H1 (cell line): ENCODE measurements at regions not wholly inside any gene's neighbourhood (a gene's known extent, or its start where the extent isn't known, plus 50 kb on each side); places are given as distances from the start of the nearest gene placed in this dataset.

Source experiments
- CTCF ChIA-PET: fragments of 300-600 bp; sonication (Branson Sonifier 250); formaldehyde crosslinking; loops from one replicate; lab custom pipeline; 2021; ENCODE audit not compliant: partially characterized antibody; lab: Charles Lee
- POLR2A ChIA-PET: fragments of 300-600 bp; sonication (Branson Sonifier 250); formaldehyde crosslinking; loops from one replicate; lab custom pipeline; 2021; ENCODE audit warnings: inconsistent platforms; ENCODE audit not compliant: partially characterized antibody; lab: Charles Lee
- DNase-seq, 2 experiments: peaks; one replicate each; pipeline versions ENCODE4 v3.0.0 to v3.0.0-alpha.2; 2010 to 2022; ENCODE audit warnings: low spot score in 2 of 2, low read depth in 1 of 2, mixed read lengths in 1 of 2
- FAIRE-seq: peaks from 2 replicates; lab custom pipeline; 2011; peaks lifted over from hg19 to GRCh38; lab: Jason Lieb, UNC
- H2AFZ ChIP-seq: 2 replicates; pipeline ENCODE4 v1.8.1; 2012; ENCODE audit warnings: low read length, inconsistent platforms
- H2AK5ac ChIP-seq: 2 replicates; pipeline ENCODE4 v1.6.1; 2013; ENCODE audit warnings: low read depth, low read length
- H2BK120ac ChIP-seq: replicated peaks from 2 replicates; pipeline ENCODE3; 2013; ENCODE audit warnings: low read depth, low read length, inconsistent platforms
- H2BK12ac ChIP-seq: 2 replicates; pipeline ENCODE4 v1.6.1; 2013; ENCODE audit warnings: low read depth, low read length
- H2BK15ac ChIP-seq: 2 replicates; pipeline ENCODE4 v1.6.1; 2013; ENCODE audit warnings: low read length
- H2BK20ac ChIP-seq: 2 replicates; pipeline ENCODE4 v1.6.1; 2013; ENCODE audit warnings: low read length
- H2BK5ac ChIP-seq: 2 replicates; pipeline ENCODE4 v1.6.1; 2013; ENCODE audit warnings: low read depth, low read length
- H3K14ac ChIP-seq: 2 replicates; pipeline ENCODE4 v1.6.1; 2013; ENCODE audit warnings: inconsistent platforms; ENCODE audit not compliant: insufficient read length
- H3K18ac ChIP-seq: 2 replicates; pipeline ENCODE4 v1.6.1; 2013; ENCODE audit warnings: low read length; ENCODE audit errors: extremely low read depth
- H3K23ac ChIP-seq: 2 replicates; pipeline ENCODE4 v1.6.1; 2013; ENCODE audit warnings: inconsistent platforms; ENCODE audit not compliant: insufficient read length
- H3K23me2 ChIP-seq: 2 replicates; pipeline ENCODE4 v1.6.1; 2013; ENCODE audit warnings: low read depth, low read length
- H3K27ac ChIP-seq: 2 replicates; pipeline ENCODE4 v1.6.1; 2011; ENCODE audit warnings: low read depth, low read length, inconsistent platforms
- H3K27me3 ChIP-seq, 4 experiments: replicated peaks in 1 of 4; 1 replicate in 1 of 4; 2 replicates in 3 of 4; pipeline versions ENCODE4 v1.6.1 to v1.8.1; 2011 to 2013; ENCODE audit warnings: low read length in 3 of 4, mild to moderate bottlenecking in 3 of 4, inconsistent platforms in 2 of 4, mixed read lengths in 2 of 4, moderate library complexity in 1 of 4; ENCODE audit not compliant: control insufficient read depth in 3 of 4, insufficient read depth in 3 of 4; ENCODE audit errors: extremely low read depth in 1 of 4
- H3K36me3 ChIP-seq, 4 experiments: 2 replicates each; pipeline versions ENCODE4 v1.6.1 to v1.8.1; 2011 to 2013; ENCODE audit warnings: mild to moderate bottlenecking in 4 of 4, low read length in 3 of 4, moderate library complexity in 2 of 4, control low read depth in 1 of 4, inconsistent platforms in 1 of 4; ENCODE audit not compliant: insufficient read depth in 4 of 4, control insufficient read depth in 2 of 4
- H3K4ac ChIP-seq: replicated peaks from 2 replicates; pipeline ENCODE3; 2013; ENCODE audit warnings: low read length, low read depth, mixed read lengths, inconsistent platforms; ENCODE audit not compliant: insufficient read length
- H3K4me1 ChIP-seq, 4 experiments: replicated peaks in 1 of 4; 1 replicate in 1 of 4; 2 replicates in 3 of 4; pipeline versions ENCODE4 v1.6.1 to v1.8.1; 2011 to 2013; ENCODE audit warnings: low read length in 3 of 4, inconsistent platforms in 2 of 4, mixed read lengths in 1 of 4; ENCODE audit not compliant: insufficient read depth in 4 of 4, control insufficient read depth in 3 of 4
- H3K4me2 ChIP-seq, 2 experiments: 2 replicates each; pipeline versions ENCODE4 v1.6.1 to v1.8.1; 2011 to 2013; ENCODE audit warnings: low read depth in 2 of 2, low read length in 2 of 2, control low read depth in 1 of 2, inconsistent platforms in 1 of 2, mild to moderate bottlenecking in 1 of 2; ENCODE audit not compliant: insufficient read depth in 1 of 2
- H3K4me3 ChIP-seq, 4 experiments: fragments of 200-600, 300-600 bp in 1 of 4; sonication (generic), shearing (Covaris generic), sonication (Bioruptor Twin) in 1 of 4; 2 replicates each; pipeline versions ENCODE4 v1.5.1 to v1.8.1; 2011 to 2016; ENCODE audit warnings: low read length in 4 of 4, low read depth in 3 of 4, control low read depth in 2 of 4, inconsistent platforms in 2 of 4, mild to moderate bottlenecking in 2 of 4, mixed read lengths in 1 of 4, moderate library complexity in 1 of 4; ENCODE audit not compliant: insufficient read depth in 2 of 4; ENCODE audit errors: extremely low read depth in 1 of 4
- H3K56ac ChIP-seq: replicated peaks from 2 replicates; pipeline ENCODE3; 2013; ENCODE audit warnings: low read depth, mild to moderate bottlenecking, mixed read lengths, low read length, inconsistent platforms; ENCODE audit not compliant: insufficient read length
- H3K79me1 ChIP-seq: 2 replicates; pipeline ENCODE4 v1.6.1; 2013; ENCODE audit warnings: low read depth, low read length, control low read depth
- H3K79me2 ChIP-seq, 2 experiments: 2 replicates each; pipeline versions ENCODE4 v1.6.1 to v1.8.1; 2012 to 2013; ENCODE audit warnings: low read length in 2 of 2, mild to moderate bottlenecking in 2 of 2, inconsistent platforms in 1 of 2; ENCODE audit not compliant: insufficient read depth in 2 of 2, control insufficient read depth in 1 of 2
- H3K9ac ChIP-seq, 4 experiments: replicated peaks in 1 of 4; 1 replicate in 1 of 4; 2 replicates in 3 of 4; pipeline versions ENCODE4 v1.6.1 to v1.8.1; 2011 to 2013; ENCODE audit warnings: low read depth in 3 of 4, low read length in 3 of 4, control low read depth in 2 of 4, mild to moderate bottlenecking in 2 of 4, moderate library complexity in 2 of 4, inconsistent platforms in 1 of 4; ENCODE audit errors: extremely low read depth in 1 of 4
- H3K9me3 ChIP-seq, 2 experiments: 2 replicates each; pipeline versions ENCODE4 v1.6.1 to v1.8.1; 2012 to 2013; ENCODE audit warnings: mild to moderate bottlenecking in 2 of 2, moderate library complexity in 2 of 2, control low read depth in 1 of 2, inconsistent platforms in 1 of 2, low read depth in 1 of 2, low read length in 1 of 2, mixed read lengths in 1 of 2; ENCODE audit not compliant: insufficient read depth in 2 of 2
- H4K20me1 ChIP-seq, 2 experiments: replicated peaks in 1 of 2; 2 replicates each; pipeline versions ENCODE3 to v1.8.1; 2011 to 2013; ENCODE audit warnings: inconsistent platforms in 2 of 2, low read length in 2 of 2, mild to moderate bottlenecking in 1 of 2; ENCODE audit not compliant: insufficient read depth in 2 of 2, control insufficient read depth in 1 of 2
- H4K5ac ChIP-seq: 2 replicates; pipeline ENCODE4 v1.6.1; 2013; ENCODE audit warnings: low read length, low read depth, mixed read lengths, inconsistent platforms; ENCODE audit not compliant: insufficient read length
- H4K8ac ChIP-seq: 2 replicates; pipeline ENCODE4 v1.8.0; 2013; ENCODE audit warnings: mild to moderate bottlenecking, moderate library complexity, low read length, inconsistent platforms; ENCODE audit not compliant: insufficient read depth; ENCODE audit errors: extremely low read depth
- H4K91ac ChIP-seq: replicated peaks from 2 replicates; pipeline ENCODE3; 2013; ENCODE audit warnings: low read length, mixed read lengths, inconsistent platforms; ENCODE audit not compliant: insufficient read length
- CEBPB ChIP-seq: IDR thresholded peaks from 2 replicates; pipeline ENCODE4 v1.6.1; 2012; ENCODE audit warnings: low read depth, low read length
- CHD1 ChIP-seq: IDR thresholded peaks from 2 replicates; pipeline ENCODE4 v1.6.1; 2012; ENCODE audit warnings: low read depth, low read length, improper control_type of control experiment
- CREB1 ChIP-seq: IDR thresholded peaks from 2 replicates; pipeline ENCODE4 v1.6.1; 2012; ENCODE audit warnings: inconsistent platforms
- JUN ChIP-seq: IDR thresholded peaks from 2 replicates; pipeline ENCODE4 v1.6.1; 2011; ENCODE audit warnings: low read depth, mild to moderate bottlenecking, improper control_type of control experiment, low read length
- JUND ChIP-seq: IDR thresholded peaks from 2 replicates; pipeline ENCODE4 v1.6.1; 2011; ENCODE audit warnings: mild to moderate bottlenecking, improper control_type of control experiment, low read length
- KDM5A ChIP-seq: fragments of 200-600 bp; IDR thresholded peaks from 2 replicates; pipeline ENCODE4 v1.7.1; 2012; ENCODE audit warnings: mild to moderate bottlenecking, low read length, inconsistent platforms, mixed read lengths
- MAFK ChIP-seq: IDR thresholded peaks from 2 replicates; pipeline ENCODE4 v1.6.1; 2012; ENCODE audit warnings: low read depth, mild to moderate bottlenecking, improper control_type of control experiment, low read length
- NRF1 ChIP-seq: IDR thresholded peaks from 2 replicates; pipeline ENCODE4 v1.6.1; 2011; ENCODE audit warnings: mild to moderate bottlenecking, low read depth, low read length, improper control_type of control experiment
- RNF2 ChIP-seq: fragments of 200-900, 300-1000 bp; sonication (generic); IDR thresholded peaks from 2 replicates; pipeline ENCODE4 v1.7.1; 2016; ENCODE audit warnings: borderline replicate concordance, low read depth, mild to moderate bottlenecking, antibody characterized with exemption, low read length; ENCODE audit not compliant: poor library complexity, severe bottlenecking; ENCODE audit errors: missing control alignments
- SAP30 ChIP-seq: fragments of 300-600 bp; sonication (generic); IDR thresholded peaks from 2 replicates; pipeline ENCODE4 v1.7.1; 2012; ENCODE audit warnings: low read length, moderate library complexity, mild to moderate bottlenecking, inconsistent platforms; ENCODE audit not compliant: insufficient read depth, insufficient replicate concordance
- SRF ChIP-seq: IDR thresholded peaks from 2 replicates; pipeline ENCODE4 v1.6.1; 2011; ENCODE audit warnings: mild to moderate bottlenecking, low read depth, low read length, moderate library complexity
- SUZ12 ChIP-seq: fragments of 200-600 bp; sonication (generic); IDR thresholded peaks from 2 replicates; pipeline ENCODE4 v1.6.1; 2012; ENCODE audit warnings: mild to moderate bottlenecking, inconsistent platforms, low read length, moderate library complexity, mixed read lengths
- YY1 ChIP-seq: IDR thresholded peaks from 2 replicates; pipeline ENCODE4 v1.6.1; 2011; ENCODE audit warnings: low read depth, mild to moderate bottlenecking, low read length
- ZNF274 ChIP-seq: IDR thresholded peaks from 2 replicates; pipeline ENCODE4 v1.7.0; 2012; ENCODE audit warnings: low read length, borderline replicate concordance; ENCODE audit errors: extremely low read depth
- WGBS, 2 experiments: shearing (Covaris generic) in 1 of 2; methylation state at CpG; one replicate each; pipeline versions ENCODE4 v1.1.6 to v1.1.7; 2013 to 2015; ENCODE audit warnings: low lambda C conversion rate in 2 of 2, mixed read lengths in 2 of 2, inconsistent platforms in 1 of 2, low coverage in 1 of 2, missing lambda C conversion rate in 1 of 2; ENCODE audit not compliant: insufficient replicate concordance in 2 of 2, insufficient coverage in 1 of 2, insufficient read length in 1 of 2; ENCODE audit errors: extremely low coverage in 1 of 2, missing lambda C conversion rate in 1 of 2; 5-methylcytosine and 5-hydroxymethylcytosine counted together

- ChIA-PET POLR2A (no interaction called here), CTCF (interaction anchor here (1.1 to 2.3 kb wide), 2 partner anchors 8 to 83 kb away, joined by 3 to 9 read pairs; no protein-coding TSS in a partner anchor)
- Histone ChIP-seq H3K4me3 (no peak overlapping the region), H3K36me3 (no peaks in the 10 kb centered on the region), H2BK12ac (no peak overlapping the region), H3K4me1 (no peaks in the 10 kb centered on the region), H2BK20ac (no peak overlapping the region), H2AK5ac (no peak overlapping the region), H3K79me1 (no peaks in the 10 kb centered on the region), H4K20me1 (no peaks in the 10 kb centered on the region), H3K79me2 (no peaks in the 10 kb centered on the region), H2BK5ac (no peak overlapping the region), H4K5ac (no peak overlapping the region), H3K56ac (no peak overlapping the region), H3K4ac (no peak overlapping the region), H3K27me3 (no peaks in the 10 kb centered on the region), H3K23ac (no peak overlapping the region), H2BK120ac (no peak overlapping the region), H4K8ac (no peak overlapping the region), H3K23me2 (no peaks in the 10 kb centered on the region), H3K9ac (no peak overlapping the region), H3K14ac (no peak overlapping the region), H3K18ac (no peak overlapping the region), H3K27ac (no peak overlapping the region), H3K4me2 (no peak overlapping the region), H4K91ac (no peak overlapping the region), H3K9me3 (no peaks in the 10 kb centered on the region), H2BK15ac (no peak overlapping the region), H2AFZ (no peak overlapping the region)
- no peak for DNase-seq
- WGBS, 2 experiments: 98% methylated on average over 3 of the region's 3 CpGs; no CpG with 5 or more reads in 1 of the 2 experiments
- no peak for TF ChIP-seq SRF
- no peak for TF ChIP-seq KDM5A
- no peak for TF ChIP-seq JUND
- TF ChIP-seq JUN: no peak
- no peak for TF ChIP-seq NRF1
- TF ChIP-seq SUZ12: no peak
- TF ChIP-seq CHD1: no peak
- no peak for TF ChIP-seq CREB1
- no peak for TF ChIP-seq ZNF274
- no peak for TF ChIP-seq RNF2
- no peak for TF ChIP-seq MAFK
- no peak for TF ChIP-seq CEBPB
- TF ChIP-seq SAP30: no peak
- no peak for TF ChIP-seq YY1
- FAIRE-seq: no peak
These were observed 89.9 kb upstream of the KCNMA1 start for GRCh38 chr10:77727481-77727880.
